Adrenal gland (tissue), 9 donors: ENCODE measurements at regions not wholly inside any gene's neighbourhood (a gene's known extent, or its start where the extent isn't known, plus 50 kb on each side); places are given as distances from the start of the nearest gene placed in this dataset.

Experiments used
- DNase-seq, 7 donors: peaks; one replicate each; pipeline ENCODE4 v3.0.0-alpha.2; 2019 to 2020
- H3K27ac ChIP-seq, 5 donors: fragments of 200-600 bp; sonication (generic) in 4 of 5; 1 replicate in 3 of 5; 2 replicates in 2 of 5; pipeline versions ENCODE4 v1.5.1 to v1.8.0; 2016 to 2020; ENCODE audit warnings: mild to moderate bottlenecking in 1 of 5
- H3K27me3 ChIP-seq: fragments of 200-600 bp; 2 replicates; pipeline ENCODE4 v1.8.0; 2021
- H3K36me3 ChIP-seq, 2 donors: fragments of 200-600 bp; replicated peaks in 1 of 2; 1 replicate in 1 of 2; 2 replicates in 1 of 2; pipeline versions ENCODE4 v1.5.1 to v1.8.0; 2018 to 2022
- H3K4me1 ChIP-seq, 2 donors: fragments of 200-600 bp; replicated peaks in 1 of 2; 1 replicate in 1 of 2; 2 replicates in 1 of 2; pipeline versions ENCODE4 v1.5.1 to v1.8.0; 2018 to 2021
- H3K4me3 ChIP-seq, 4 donors: fragments of 200-600 bp; sonication (generic) in 3 of 4; one replicate each; pipeline ENCODE4 v1.5.1; 2016 to 2018
- H3K9me3 ChIP-seq, 3 donors: fragments of 200-600 bp; sonication (generic) in 1 of 3; replicated peaks in 1 of 3; 1 replicate in 2 of 3; 2 replicates in 1 of 3; pipeline versions ENCODE4 v1.5.1 to v1.8.0; 2016 to 2021
- POLR2A ChIP-seq, 2 donors: fragments of 450-650 bp; IDR thresholded peaks; one replicate each; pipeline ENCODE4 v1.6.1; 2017; ENCODE audit warnings: antibody characterized with exemption in 2 of 2, mild to moderate bottlenecking in 2 of 2, moderate library complexity in 1 of 2
- WGBS, 4 donors: extraction: QIAGEN DNeasy Blood & Tissue Kit in 2 of 4; methylation state at CpG; one replicate each; pipeline versions ENCODE4 v1.1.5 to v1.1.7; 2013 to 2017; 5-methylcytosine and 5-hydroxymethylcytosine counted together
- intact Hi-C, 2 donors: fragments of 100-400 bp; cut with DNase I; formaldehyde crosslinking; loops; one replicate each; pipeline versions ENCODE4 v1.14.1 to v1.15.0; 2022 to 2023
- TF ChIP-seq, protein P1 (sequence below), 6 experiments: fragments of 450-650 bp in 4 of 6; fragments of 200-600 bp in 2 of 6; sonication (generic) in 1 of 6; IDR thresholded peaks; 1 replicate in 5 of 6; 2 replicates in 1 of 6; pipeline versions ENCODE4 v1.5.1 to v1.8.0; 2016 to 2021; ENCODE audit warnings: antibody characterized with exemption in 6 of 6, mild to moderate bottlenecking in 2 of 6, moderate library complexity in 1 of 6
- donor health status: healthy with polysubstance abuse.
- donor health status: Bipolar disorder and iron deficiency.
- donor health status: DM: yes; HTN: yes; CAD: no.
- donor health status: DM: no; HTN: no; CAD: no.
- donor health status: DM: no; HTN: no; CAD: no.

DNA sequence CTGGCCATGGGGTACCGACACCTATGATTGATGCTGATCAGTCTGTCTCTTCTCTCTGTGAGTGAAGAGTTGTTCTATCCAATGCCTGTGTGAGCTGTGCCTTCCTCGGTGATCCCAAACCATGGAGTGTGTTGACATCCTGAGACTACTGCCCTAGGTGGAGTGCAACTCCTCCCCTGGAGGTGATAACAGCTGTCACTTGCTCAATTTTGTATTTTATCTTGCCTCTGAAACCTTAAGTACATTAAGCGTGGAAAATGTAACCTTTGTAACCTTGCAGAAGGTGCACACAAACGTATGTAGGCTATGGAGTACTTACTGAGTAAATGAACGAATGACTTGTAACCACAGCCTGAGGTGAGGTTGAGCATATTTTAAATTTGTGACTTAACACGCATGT lies 256.2 kb downstream of the FNDC1 start:
- intact Hi-C loops, result no loop called here

DNA sequence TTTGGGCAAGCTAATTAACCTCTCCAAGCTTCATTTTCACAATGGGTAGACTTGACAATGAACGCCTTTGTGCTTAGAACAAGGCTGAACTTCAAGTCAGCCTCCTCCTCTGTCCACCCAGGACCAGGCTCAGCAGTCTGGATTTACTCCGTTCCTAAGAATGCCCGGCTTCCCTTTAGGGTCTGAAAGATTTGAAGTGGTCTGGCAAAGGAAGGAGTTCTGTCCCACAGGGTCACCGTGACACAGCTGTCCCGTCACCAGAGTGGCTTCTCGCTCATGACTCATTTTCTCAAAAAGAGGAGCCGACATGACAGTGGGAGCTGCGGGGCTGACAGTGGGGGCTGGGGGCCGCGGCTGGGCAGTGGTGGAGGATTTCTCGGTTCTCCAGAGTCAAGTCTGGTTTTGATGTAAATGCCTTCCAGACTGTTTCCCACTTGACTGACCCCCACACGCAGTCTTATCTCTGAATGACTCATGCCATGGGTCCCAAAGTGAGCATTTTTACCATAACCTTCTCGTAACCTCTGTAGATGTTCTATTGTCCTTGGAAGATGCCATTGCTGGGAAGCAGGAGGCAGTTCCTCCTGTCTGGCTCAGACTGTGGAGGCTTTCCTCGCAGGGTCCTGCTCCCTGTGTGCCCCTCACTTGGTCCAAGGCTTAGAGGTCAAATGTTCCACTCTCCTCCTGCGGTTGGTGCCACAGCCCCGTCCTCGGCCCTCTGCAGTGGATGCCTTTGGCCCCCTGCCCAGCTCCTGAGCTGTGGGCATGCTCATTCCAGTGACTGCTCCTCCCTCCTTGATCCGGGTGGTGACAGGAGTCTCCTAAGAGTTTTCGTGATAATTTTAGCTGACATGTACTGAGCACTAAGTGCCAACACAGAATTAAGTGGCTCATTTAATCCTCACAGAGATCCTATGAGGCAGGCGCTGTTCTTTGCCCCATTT lies 253.1 kb downstream of the FNDC1 start:
- no peaks in the 10 kb centered on the region for H3K27me3 ChIP-seq
- peak overlapping the region in 1 of 5 donors; percentile 1 for H3K27ac ChIP-seq
- DNase-seq, result peak in 2 of 7 donors; percentile 4 to 51
- WGBS, 4 donors, result 55 to 68% (median 65%) methylated on average over 19 to 20 of the region's 20 CpGs
- H3K36me3 ChIP-seq, result no peaks in the 10 kb centered on the region
- H3K9me3 ChIP-seq, result no peaks in the 10 kb centered on the region
- intact Hi-C loops, result no loop called here
- TF ChIP-seq, protein P1, sequence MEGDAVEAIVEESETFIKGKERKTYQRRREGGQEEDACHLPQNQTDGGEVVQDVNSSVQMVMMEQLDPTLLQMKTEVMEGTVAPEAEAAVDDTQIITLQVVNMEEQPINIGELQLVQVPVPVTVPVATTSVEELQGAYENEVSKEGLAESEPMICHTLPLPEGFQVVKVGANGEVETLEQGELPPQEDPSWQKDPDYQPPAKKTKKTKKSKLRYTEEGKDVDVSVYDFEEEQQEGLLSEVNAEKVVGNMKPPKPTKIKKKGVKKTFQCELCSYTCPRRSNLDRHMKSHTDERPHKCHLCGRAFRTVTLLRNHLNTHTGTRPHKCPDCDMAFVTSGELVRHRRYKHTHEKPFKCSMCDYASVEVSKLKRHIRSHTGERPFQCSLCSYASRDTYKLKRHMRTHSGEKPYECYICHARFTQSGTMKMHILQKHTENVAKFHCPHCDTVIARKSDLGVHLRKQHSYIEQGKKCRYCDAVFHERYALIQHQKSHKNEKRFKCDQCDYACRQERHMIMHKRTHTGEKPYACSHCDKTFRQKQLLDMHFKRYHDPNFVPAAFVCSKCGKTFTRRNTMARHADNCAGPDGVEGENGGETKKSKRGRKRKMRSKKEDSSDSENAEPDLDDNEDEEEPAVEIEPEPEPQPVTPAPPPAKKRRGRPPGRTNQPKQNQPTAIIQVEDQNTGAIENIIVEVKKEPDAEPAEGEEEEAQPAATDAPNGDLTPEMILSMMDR (IDR thresholded peaks at IDR 0.05), result no peak
- no peak for TF ChIP-seq POLR2A (IDR thresholded peaks at IDR 0.05)
- H3K4me3 ChIP-seq, result no peak overlapping the region
- H3K4me1 ChIP-seq, result no peaks in the 10 kb centered on the region

More for the DNA sequence above, 256.2 kb downstream of the FNDC1 start:
- Histone ChIP-seq H3K36me3 (no peaks in the 10 kb centered on the region), H3K9me3 (no peaks in the 10 kb centered on the region), H3K4me1 (no peaks in the 10 kb centered on the region), H3K4me3 (no peak overlapping the region), H3K27ac (no peak overlapping the region), H3K27me3 (no peaks in the 10 kb centered on the region)
- WGBS, 4 donors, result 87 to 92% (median 89%) methylated on average over 5 to 6 of the region's 6 CpGs
- TF ChIP-seq, protein P1 (IDR thresholded peaks at IDR 0.05), result no peak
- TF ChIP-seq POLR2A (IDR thresholded peaks at IDR 0.05), result no peak
- DNase-seq, result no peak

GRCh38 chr6:159421586-159421985 lies 252.4 kb downstream of the FNDC1 start:
- intact Hi-C loops, result no loop called here
- 84 to 89% (median 86%) methylated on average over 6 to 7 of the region's 7 CpGs for WGBS, 4 donors
- Histone ChIP-seq H3K4me3 (no peak overlapping the region), H3K27me3 (no peaks in the 10 kb centered on the region), H3K9me3 (no peaks in the 10 kb centered on the region), H3K36me3 (no peaks in the 10 kb centered on the region), H3K4me1 (no peaks in the 10 kb centered on the region), H3K27ac (peak overlapping the region in 1 of 5 donors; percentile 1)
- TF ChIP-seq, protein P1 (IDR thresholded peaks at IDR 0.05), result no peak
- no peak for TF ChIP-seq POLR2A (IDR thresholded peaks at IDR 0.05)
- no peak for DNase-seq

DNA sequence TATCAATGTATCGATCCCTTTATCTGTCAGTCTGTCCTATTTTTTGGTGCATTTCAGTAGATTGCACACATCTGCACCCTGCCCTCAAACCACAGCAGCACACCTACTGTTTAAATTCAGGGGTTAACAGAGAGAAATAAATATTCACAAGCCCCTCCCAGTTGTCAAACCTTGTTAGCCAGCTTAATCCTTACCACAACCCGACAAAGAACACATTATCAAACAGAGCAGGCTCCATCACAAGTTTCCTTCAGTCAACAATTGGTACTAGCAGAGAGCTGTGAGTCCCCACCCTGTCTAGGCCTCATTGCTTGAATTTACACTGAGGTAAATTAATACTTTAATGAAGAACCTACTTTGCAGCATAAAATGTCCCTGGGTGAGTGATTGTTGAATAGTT lies 249.8 kb downstream of the FNDC1 start:
- Histone ChIP-seq H3K9me3 (no peaks in the 10 kb centered on the region), H3K4me1 (no peaks in the 10 kb centered on the region), H3K36me3 (no peaks in the 10 kb centered on the region), H3K4me3 (no peak overlapping the region), H3K27ac (no peak overlapping the region), H3K27me3 (no peaks in the 10 kb centered on the region)
- 73 to 86% (median 82%) methylated on average over 2 of the region's 2 CpGs for WGBS, 4 donors
- intact Hi-C loops, result no loop called here
- TF ChIP-seq, protein P1 (IDR thresholded peaks at IDR 0.05), result no peak
- no peak for TF ChIP-seq POLR2A (IDR thresholded peaks at IDR 0.05)
- no peak for DNase-seq
